Prostate gland (tissue), 2 donors: ENCODE measurements at regions not wholly inside any gene's neighbourhood (a gene's known extent, or its start where the extent isn't known, plus 50 kb on each side); places are given as distances from the start of the nearest gene placed in this dataset.

ENCODE experiments used
- DNase-seq: peaks from one replicate; pipeline ENCODE4 v3.0.0-alpha.2; 2019; ENCODE audit warnings: low spot score
- H3K27ac ChIP-seq, 2 donors: fragments of 200-600 bp; sonication (generic); 2 replicates each; pipeline ENCODE4 v1.5.1; 2017 to 2019
- H3K27me3 ChIP-seq: fragments of 200-600 bp; sonication (generic); replicated peaks from 2 replicates; pipeline ENCODE4 v1.5.1; 2019; ENCODE audit not compliant: insufficient read depth
- H3K36me3 ChIP-seq, 2 donors: fragments of 200-600 bp; sonication (generic); 1 replicate in 1 of 2; 2 replicates in 1 of 2; pipeline versions ENCODE4 v1.5.1 to v1.8.1; 2017 to 2019
- H3K4me1 ChIP-seq: fragments of 200-600 bp; sonication (generic); replicated peaks from 2 replicates; pipeline ENCODE4 v1.5.1; 2019
- H3K4me3 ChIP-seq, 2 donors: fragments of 200-600 bp; sonication (generic); 2 replicates each; pipeline ENCODE4 v1.5.1; 2017 to 2019
- H3K9me3 ChIP-seq: fragments of 200-600 bp; sonication (generic); 2 replicates; pipeline ENCODE4 v1.5.1; 2017
- CTCF ChIP-seq, 4 experiments: fragments of 200-600 bp in 2 of 4; fragments of 450-650 bp in 2 of 4; sonication (generic) in 2 of 4; IDR thresholded peaks; 1 replicate in 3 of 4; 2 replicates in 1 of 4; pipeline ENCODE4 v1.5.1; 2016 to 2019; ENCODE audit warnings: antibody characterized with exemption in 4 of 4, mild to moderate bottlenecking in 2 of 4, moderate library complexity in 2 of 4
- POLR2A ChIP-seq: fragments of 450-650 bp; IDR thresholded peaks from one replicate; pipeline ENCODE4 v1.6.1; 2016; ENCODE audit warnings: antibody characterized with exemption, mild to moderate bottlenecking
- POLR2AphosphoS5 ChIP-seq: sonication (generic); formaldehyde crosslinking; IDR thresholded peaks from one replicate; pipeline ENCODE4 v1.6.1; 2017; ENCODE audit warnings: antibody characterized with exemption
- WGBS: methylation state at CpG from one replicate; pipeline ENCODE4 v1.1.5; 2018; 5-methylcytosine and 5-hydroxymethylcytosine counted together
- intact Hi-C: fragments of 100-400 bp; cut with DNase I; formaldehyde crosslinking; loops from one replicate; pipeline ENCODE4 v1.14.2; 2022

GRCh38 chr21:22885079-22885478, 1886.9 kb downstream of the NCAM2 start:
- Histone ChIP-seq H3K27ac (no peak overlapping the region), H3K36me3 (no peaks in the 10 kb centered on the region), H3K9me3 (no peaks in the 10 kb centered on the region), H3K4me1 (no peaks in the 10 kb centered on the region), H3K4me3 (no peak overlapping the region), H3K27me3 (no peaks in the 10 kb centered on the region)
- TF ChIP-seq POLR2AphosphoS5: no peak
- no peak for TF ChIP-seq CTCF (IDR thresholded peaks at IDR 0.05)
- no peak for TF ChIP-seq POLR2A
- 43% methylated on average over 4 of the region's 4 CpGs for WGBS
- intact Hi-C loops: no loop called here
- no peak for DNase-seq

- TF ChIP-seq POLR2A (no peak), CTCF (IDR thresholded peaks at IDR 0.05) (no peak), POLR2AphosphoS5 (no peak)
- no peaks in the 10 kb centered on the region for H3K36me3 ChIP-seq
- H3K27ac ChIP-seq: no peak overlapping the region
- DNase-seq: no peak
- no peaks in the 10 kb centered on the region for H3K4me1 ChIP-seq
- no peak overlapping the region for H3K4me3 ChIP-seq
- no peaks in the 10 kb centered on the region for H3K27me3 ChIP-seq
- H3K9me3 ChIP-seq: no peaks in the 10 kb centered on the region
- intact Hi-C loops: no loop called here
Observed at GRCh38 chr21:22885614-22886013, 1887.4 kb downstream of the NCAM2 start.

- intact Hi-C loops: no loop called here
- no peak for DNase-seq
- 70% methylated on average over 2 of the region's 2 CpGs for WGBS
Observed at GRCh38 chr21:22889445-22889844, 1891.2 kb downstream of the NCAM2 start.

GRCh38 chr21:22890656-22891055, 1892.4 kb downstream of the NCAM2 start:
- Histone ChIP-seq H3K27ac (no peak overlapping the region), H3K9me3 (no peaks in the 10 kb centered on the region), H3K36me3 (no peaks in the 10 kb centered on the region), H3K4me3 (no peak overlapping the region), H3K27me3 (no peaks in the 10 kb centered on the region), H3K4me1 (no peaks in the 10 kb centered on the region)
- TF ChIP-seq POLR2A (no peak), CTCF (IDR thresholded peaks at IDR 0.05) (no peak)
- intact Hi-C loops: no loop called here
- no peak for DNase-seq
- WGBS: 67% methylated on average over 2 of the region's 2 CpGs

More at GRCh38 chr21:22889445-22889844, 1891.2 kb downstream of the NCAM2 start:
- Histone ChIP-seq H3K4me3 (no peak overlapping the region), H3K36me3 (no peaks in the 10 kb centered on the region), H3K4me1 (no peaks in the 10 kb centered on the region), H3K27ac (no peak overlapping the region), H3K27me3 (no peaks in the 10 kb centered on the region), H3K9me3 (no peaks in the 10 kb centered on the region)
- TF ChIP-seq CTCF (IDR thresholded peaks at IDR 0.05): no peak
- no peak for TF ChIP-seq POLR2A
- TF ChIP-seq POLR2AphosphoS5: no peak

- intact Hi-C loops: no loop called here
- WGBS: 32% methylated on average over 2 of the region's 2 CpGs
- no peak for DNase-seq
- no peaks in the 10 kb centered on the region for H3K36me3 ChIP-seq
- no peak overlapping the region for H3K27ac ChIP-seq
- no peak overlapping the region for H3K4me3 ChIP-seq
- H3K4me1 ChIP-seq: no peaks in the 10 kb centered on the region
- H3K27me3 ChIP-seq: no peaks in the 10 kb centered on the region
- H3K9me3 ChIP-seq: no peaks in the 10 kb centered on the region
- TF ChIP-seq POLR2A (no peak), CTCF (IDR thresholded peaks at IDR 0.05) (no peak), POLR2AphosphoS5 (no peak)
Observed at GRCh38 chr21:22892028-22892427, 1893.8 kb downstream of the NCAM2 start.
